GM12872 (cell line): ENCODE measurements at regions not wholly inside any gene's neighbourhood (a gene's known extent, or its start where the extent isn't known, plus 50 kb on each side); places are given as distances from the start of the nearest gene placed in this dataset.

Source experiments
- TF ChIP-seq, protein P1 (sequence below): IDR thresholded peaks from 3 replicates; pipeline ENCODE4 v1.5.1; 2011; ENCODE audit warnings: low read depth, mild to moderate bottlenecking, low read length, moderate library complexity; ENCODE audit not compliant: insufficient read depth

DNA sequence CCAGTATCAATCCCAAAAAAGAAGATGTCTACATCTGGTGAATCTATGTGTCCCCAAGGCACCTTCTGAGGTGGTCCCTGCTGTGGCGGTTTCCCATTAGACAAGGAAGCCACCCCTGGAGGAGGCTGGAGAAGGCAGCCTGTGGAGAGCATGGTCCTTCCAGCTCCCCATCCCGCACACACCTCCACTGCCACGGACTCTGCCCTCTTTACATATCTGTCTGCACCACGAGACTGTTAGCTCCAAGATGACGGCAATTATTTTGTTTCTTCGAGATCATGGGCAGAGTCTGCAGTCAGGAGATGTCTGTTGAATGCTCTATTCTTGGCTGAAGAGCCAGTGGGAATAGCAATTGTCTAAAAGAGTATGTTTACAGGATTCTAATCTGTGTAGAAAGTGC, 132.0 kb downstream of the OSR1 start:
- TF ChIP-seq, protein P1, sequence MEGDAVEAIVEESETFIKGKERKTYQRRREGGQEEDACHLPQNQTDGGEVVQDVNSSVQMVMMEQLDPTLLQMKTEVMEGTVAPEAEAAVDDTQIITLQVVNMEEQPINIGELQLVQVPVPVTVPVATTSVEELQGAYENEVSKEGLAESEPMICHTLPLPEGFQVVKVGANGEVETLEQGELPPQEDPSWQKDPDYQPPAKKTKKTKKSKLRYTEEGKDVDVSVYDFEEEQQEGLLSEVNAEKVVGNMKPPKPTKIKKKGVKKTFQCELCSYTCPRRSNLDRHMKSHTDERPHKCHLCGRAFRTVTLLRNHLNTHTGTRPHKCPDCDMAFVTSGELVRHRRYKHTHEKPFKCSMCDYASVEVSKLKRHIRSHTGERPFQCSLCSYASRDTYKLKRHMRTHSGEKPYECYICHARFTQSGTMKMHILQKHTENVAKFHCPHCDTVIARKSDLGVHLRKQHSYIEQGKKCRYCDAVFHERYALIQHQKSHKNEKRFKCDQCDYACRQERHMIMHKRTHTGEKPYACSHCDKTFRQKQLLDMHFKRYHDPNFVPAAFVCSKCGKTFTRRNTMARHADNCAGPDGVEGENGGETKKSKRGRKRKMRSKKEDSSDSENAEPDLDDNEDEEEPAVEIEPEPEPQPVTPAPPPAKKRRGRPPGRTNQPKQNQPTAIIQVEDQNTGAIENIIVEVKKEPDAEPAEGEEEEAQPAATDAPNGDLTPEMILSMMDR = no peak

DNA sequence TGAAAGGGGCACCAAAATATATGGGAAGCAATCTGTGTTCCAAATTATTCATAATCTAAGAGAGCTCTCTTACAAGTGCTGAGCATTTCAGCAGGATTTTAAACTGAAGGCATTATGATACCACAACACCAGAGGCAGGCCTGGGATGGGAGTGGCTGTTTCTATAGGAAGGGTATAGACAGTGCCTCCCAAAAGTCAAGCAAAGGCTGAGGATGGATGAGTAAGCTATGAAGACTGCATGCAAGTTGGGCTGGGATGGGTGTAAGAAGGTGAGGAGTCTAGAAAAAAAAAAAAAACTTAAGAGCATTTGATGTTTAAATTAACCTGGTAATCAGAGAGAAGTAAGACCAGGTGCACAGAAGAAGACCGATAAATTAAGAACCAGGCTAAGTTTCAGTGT, 132.5 kb downstream of the OSR1 start:
- TF ChIP-seq, protein P1 = no peak

DNA sequence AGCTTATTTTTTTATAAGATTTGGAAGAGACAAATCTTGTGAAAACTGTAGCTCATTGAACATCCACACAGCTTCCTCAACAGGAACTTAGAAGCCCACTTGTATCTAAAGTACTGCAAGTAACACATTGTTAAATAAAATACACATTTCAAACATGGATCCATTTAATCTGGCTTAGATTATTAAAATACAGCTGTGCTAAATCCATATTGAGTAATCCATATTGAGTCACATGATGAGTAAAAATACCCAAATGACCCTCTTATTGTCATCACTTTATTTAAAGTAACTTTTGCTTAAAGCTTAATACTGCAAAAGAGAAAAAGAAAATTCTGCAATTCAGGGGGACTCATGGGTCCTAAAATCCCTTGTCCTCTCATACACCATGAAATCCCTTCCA, 133.3 kb downstream of the OSR1 start:
- TF ChIP-seq, protein P1 = no peak

DNA sequence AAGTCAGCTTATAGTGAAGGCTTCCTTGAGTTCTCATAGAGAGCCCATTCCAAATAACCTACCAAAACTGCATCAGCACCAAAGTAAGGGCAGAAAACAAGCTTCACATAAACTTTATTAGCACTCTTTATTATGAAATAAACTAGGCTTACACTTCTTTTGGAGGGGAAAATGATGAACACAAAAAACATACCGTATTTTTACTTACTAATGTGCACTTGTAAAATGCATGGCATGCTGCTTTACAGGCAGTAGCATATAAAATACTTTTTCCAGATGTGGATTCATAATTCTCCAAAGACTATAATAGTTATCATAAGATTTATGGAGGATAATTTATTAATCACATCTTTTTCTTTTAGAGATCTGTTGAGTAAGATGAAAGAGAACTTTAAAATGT, 133.9 kb downstream of the OSR1 start:
- TF ChIP-seq, protein P1 = no peak

DNA sequence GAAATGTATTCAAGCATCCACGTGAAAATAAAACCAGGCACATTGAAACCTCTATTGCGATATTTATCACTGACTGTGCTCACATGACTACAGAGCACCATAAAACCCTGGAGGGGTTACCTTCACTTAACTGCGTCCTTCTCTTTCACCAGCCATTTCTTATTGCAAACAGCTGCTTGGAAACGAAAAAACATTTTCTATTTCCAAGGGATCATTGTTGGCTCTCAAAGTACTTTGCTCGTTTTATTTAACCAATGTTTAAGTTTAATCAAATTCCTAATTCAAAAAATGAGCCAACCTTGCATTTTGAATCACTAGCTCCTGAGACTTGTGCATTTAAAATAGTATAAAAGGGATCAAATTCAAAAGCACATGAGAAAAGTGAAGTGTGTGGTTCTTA, 134.4 kb downstream of the OSR1 start:
- TF ChIP-seq, protein P1 = no peak

DNA sequence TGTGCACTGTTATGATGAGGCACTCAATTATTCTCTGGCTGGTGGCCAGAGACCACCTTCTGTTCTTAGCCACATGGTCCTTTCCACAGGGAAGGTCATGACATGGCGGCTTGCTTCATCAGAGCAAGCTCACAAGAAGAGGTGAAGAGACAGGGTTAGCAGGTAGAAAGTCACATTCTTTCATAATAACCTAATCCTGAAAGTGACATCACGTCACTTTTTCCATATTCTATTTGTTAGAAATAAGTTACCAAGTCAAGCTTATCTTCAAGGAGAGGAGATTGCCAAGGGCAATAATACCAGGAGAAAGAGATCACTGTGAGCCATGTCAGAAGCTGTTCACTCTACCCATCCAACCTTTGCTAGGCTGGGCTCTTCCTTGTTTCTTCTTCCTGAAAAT, 139.4 kb downstream of the OSR1 start:
- TF ChIP-seq, protein P1 = no peak

DNA sequence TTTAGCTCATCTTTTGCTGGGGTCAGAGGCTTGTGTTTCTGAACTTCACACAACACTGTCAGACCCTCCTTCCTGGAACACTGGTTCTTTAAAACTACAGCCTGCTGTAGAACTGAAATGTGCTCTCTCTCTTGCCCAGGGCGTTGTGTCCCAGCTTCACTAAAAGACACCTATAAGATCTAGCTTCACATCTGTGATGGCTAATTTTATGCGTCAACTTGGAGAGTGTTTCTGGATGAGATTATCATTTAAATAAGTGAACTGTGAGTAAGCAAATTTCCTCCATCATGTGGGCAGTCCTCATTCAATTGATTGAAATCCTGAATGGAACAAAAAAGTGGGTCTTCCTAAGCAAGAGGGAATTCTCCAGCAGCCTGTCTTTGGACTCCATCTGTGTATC, 140.3 kb downstream of the OSR1 start:
- TF ChIP-seq, protein P1 = no peak
